Mesenchymal stem cell (in vitro differentiated cells and primary cell): ENCODE measurements at regions not wholly inside any gene's neighbourhood (a gene's known extent, or its start where the extent isn't known, plus 50 kb on each side); places are given as distances from the start of the nearest gene placed in this dataset.

Experiments used
- DNase-seq: peaks from one replicate; pipeline ENCODE4 v3.0.0-alpha.2; 2013
- H2AFZ ChIP-seq: one replicate; pipeline ENCODE4 v1.6.1; 2013; ENCODE audit warnings: low read depth, mild to moderate bottlenecking, control low read depth, inconsistent platforms, low read length, moderate library complexity
- H2AK5ac ChIP-seq: 2 replicates; pipeline ENCODE4 v1.6.1; 2013; ENCODE audit warnings: low read length, moderate library complexity, mild to moderate bottlenecking, inconsistent platforms; ENCODE audit not compliant: severe bottlenecking
- H2BK120ac ChIP-seq: one replicate; pipeline ENCODE4 v1.6.1; 2013; ENCODE audit warnings: low read depth, mild to moderate bottlenecking, inconsistent platforms, low read length, moderate library complexity
- H2BK12ac ChIP-seq, 2 experiments: one replicate each; pipeline ENCODE4 v1.6.1; 2013; ENCODE audit warnings: inconsistent platforms in 2 of 2, low read length in 2 of 2, mild to moderate bottlenecking in 2 of 2, moderate library complexity in 2 of 2, control low read depth in 1 of 2
- H2BK15ac ChIP-seq: one replicate; pipeline ENCODE4 v1.6.1; 2013; ENCODE audit warnings: mild to moderate bottlenecking, low read depth, inconsistent platforms; ENCODE audit not compliant: poor library complexity, severe bottlenecking
- H2BK5ac ChIP-seq: 2 replicates; pipeline ENCODE4 v1.6.1; 2013; ENCODE audit warnings: low read depth, mild to moderate bottlenecking, low read length, control low read depth, inconsistent platforms; ENCODE audit not compliant: poor library complexity, severe bottlenecking
- H3K14ac ChIP-seq, 2 experiments: one replicate each; pipeline ENCODE4 v1.6.1; 2013; ENCODE audit warnings: inconsistent platforms in 2 of 2, low read length in 2 of 2, control low read depth in 1 of 2, mild to moderate bottlenecking in 1 of 2, moderate library complexity in 1 of 2
- H3K18ac ChIP-seq, 2 experiments: one replicate each; pipeline ENCODE4 v1.6.1; 2013; ENCODE audit warnings: inconsistent platforms in 2 of 2, low read length in 2 of 2, control low read depth in 1 of 2, low read depth in 1 of 2, mild to moderate bottlenecking in 1 of 2
- H3K23ac ChIP-seq, 2 experiments: one replicate each; pipeline ENCODE4 v1.6.1; 2013; ENCODE audit warnings: inconsistent platforms in 2 of 2, low read length in 2 of 2, mild to moderate bottlenecking in 2 of 2, moderate library complexity in 2 of 2, control low read depth in 1 of 2
- H3K27ac ChIP-seq: 2 replicates; pipeline ENCODE4 v1.5.1; 2013; ENCODE audit warnings: mild to moderate bottlenecking, moderate library complexity, low read length, control low read depth, inconsistent platforms; ENCODE audit not compliant: poor library complexity, severe bottlenecking
- H3K27me3 ChIP-seq, 2 experiments: 2 replicates each; pipeline versions ENCODE4 v1.6.1 to v1.7.0; 2013; ENCODE audit warnings: low read length in 2 of 2, mild to moderate bottlenecking in 2 of 2, moderate library complexity in 2 of 2, control low read depth in 1 of 2, inconsistent platforms in 1 of 2; ENCODE audit not compliant: control insufficient read depth in 1 of 2, insufficient read depth in 1 of 2
- H3K36me3 ChIP-seq, 2 experiments: 2 replicates each; pipeline versions ENCODE4 v1.6.1 to v1.7.0; 2013; ENCODE audit warnings: low read length in 2 of 2, control low read depth in 1 of 2, inconsistent platforms in 1 of 2, low read depth in 1 of 2, mild to moderate bottlenecking in 1 of 2; ENCODE audit not compliant: insufficient read depth in 2 of 2, control insufficient read depth in 1 of 2
- H3K4ac ChIP-seq, 2 experiments: one replicate each; pipeline ENCODE4 v1.6.1; 2013; ENCODE audit warnings: inconsistent platforms in 2 of 2, low read length in 2 of 2, mild to moderate bottlenecking in 2 of 2, moderate library complexity in 2 of 2, control low read depth in 1 of 2, low read depth in 1 of 2
- H3K4me1 ChIP-seq: 2 replicates; pipeline ENCODE4 v1.6.1; 2013; ENCODE audit warnings: low read depth, low read length, control low read depth; ENCODE audit not compliant: control insufficient read depth, insufficient read depth
- H3K4me2 ChIP-seq: 2 replicates; pipeline ENCODE4 v1.6.1; 2013; ENCODE audit warnings: low read length, mild to moderate bottlenecking, inconsistent platforms; ENCODE audit not compliant: poor library complexity, severe bottlenecking
- H3K4me3 ChIP-seq, 2 experiments: 2 replicates each; pipeline versions ENCODE4 v1.5.1 to v1.7.0; 2013; ENCODE audit warnings: low read length in 2 of 2, mild to moderate bottlenecking in 2 of 2, control low read depth in 1 of 2, low read depth in 1 of 2; ENCODE audit not compliant: insufficient read depth in 1 of 2
- H3K79me1 ChIP-seq: replicated peaks from 2 replicates; pipeline ENCODE4 v1.6.1; 2013; ENCODE audit warnings: mild to moderate bottlenecking, control low read depth, low read length, inconsistent platforms; ENCODE audit not compliant: poor library complexity, severe bottlenecking
- H3K9ac ChIP-seq: 2 replicates; pipeline ENCODE4 v1.7.0; 2013; ENCODE audit warnings: mild to moderate bottlenecking, low read length, moderate library complexity
- H3K9me3 ChIP-seq: 2 replicates; pipeline ENCODE4 v1.7.0; 2013; ENCODE audit warnings: mild to moderate bottlenecking, low read length; ENCODE audit not compliant: control insufficient read depth
- H4K8ac ChIP-seq: one replicate; pipeline ENCODE4 v1.6.1; 2013; ENCODE audit warnings: inconsistent platforms, mild to moderate bottlenecking, low read length, moderate library complexity
- H4K91ac ChIP-seq: one replicate; pipeline ENCODE4 v1.6.1; 2013; ENCODE audit warnings: mild to moderate bottlenecking, low read length, inconsistent platforms
- WGBS: methylation state at CpG from one replicate; pipeline ENCODE4 v1.1.7; 2013; ENCODE audit warnings: mixed read lengths; 5-methylcytosine and 5-hydroxymethylcytosine counted together

DNA sequence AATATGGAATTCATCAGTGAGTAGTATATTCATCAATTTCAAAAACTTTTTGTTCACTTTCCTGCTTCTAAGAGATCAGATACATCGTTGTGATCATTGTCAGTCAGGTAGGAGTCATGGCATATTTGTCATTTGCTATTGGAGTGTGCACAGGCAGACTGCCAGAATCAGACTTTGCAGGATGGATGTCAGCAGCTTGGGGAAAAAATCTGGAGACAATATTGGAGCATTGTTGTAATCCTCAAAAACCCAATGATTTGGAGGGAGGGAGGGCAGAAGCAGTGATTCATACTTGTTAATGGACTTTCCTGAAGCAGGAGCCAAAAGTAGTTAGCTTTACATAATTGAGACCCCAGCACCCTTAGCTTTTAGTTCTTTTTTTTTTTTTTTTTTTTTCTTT, 59.6 kb upstream of the DRP2 start:
- 95% methylated on average over 1 of the region's 1 CpG for WGBS
- no peak overlapping the region for H4K8ac ChIP-seq
- H2BK12ac ChIP-seq: no peak overlapping the region
- no peak overlapping the region for H2BK15ac ChIP-seq
- no peak overlapping the region for H3K18ac ChIP-seq
- no peaks in the 10 kb centered on the region for H3K9me3 ChIP-seq
- H3K23ac ChIP-seq: no peak overlapping the region
- H3K36me3 ChIP-seq: no peaks in the 10 kb centered on the region
- no peak overlapping the region for H3K4me2 ChIP-seq
- H2AK5ac ChIP-seq: no peak overlapping the region
- H3K27me3 ChIP-seq: no peaks in the 10 kb centered on the region
- no peak overlapping the region for H3K27ac ChIP-seq
- H3K4me3 ChIP-seq: no peak overlapping the region
- H2BK120ac ChIP-seq: no peak overlapping the region
- H3K4me1 ChIP-seq: no peaks in the 10 kb centered on the region
- H4K91ac ChIP-seq: no peak overlapping the region
- no peak overlapping the region for H3K9ac ChIP-seq
- H3K14ac ChIP-seq: no peak overlapping the region
- H3K4ac ChIP-seq: no peak overlapping the region
- no peak overlapping the region for H2AFZ ChIP-seq
- no peak for DNase-seq
- no peak overlapping the region for H2BK5ac ChIP-seq
- no peaks in the 10 kb centered on the region for H3K79me1 ChIP-seq

DNA sequence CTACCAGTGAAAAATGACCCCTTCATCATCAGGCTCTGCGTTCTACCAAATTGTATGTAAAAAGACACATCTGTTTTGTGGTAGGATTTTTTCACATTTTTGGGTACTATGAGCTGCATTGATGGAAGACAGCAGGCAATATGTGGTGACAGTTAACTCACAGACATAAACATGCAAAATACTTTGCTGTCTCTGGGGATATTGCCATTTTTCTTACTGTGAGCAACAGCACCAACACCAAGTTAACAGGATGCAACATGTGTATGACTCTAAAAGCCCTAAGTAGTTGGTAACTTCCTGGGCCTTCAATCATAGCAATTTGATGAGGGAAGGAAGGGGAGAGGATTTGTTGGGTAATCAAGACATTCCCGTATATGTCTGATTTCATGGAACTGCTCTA, 56.4 kb upstream of the DRP2 start:
- Histone ChIP-seq H4K91ac (no peak overlapping the region), H2AK5ac (no peak overlapping the region), H4K8ac (no peak overlapping the region), H2BK15ac (no peak overlapping the region), H3K9me3 (no peaks in the 10 kb centered on the region), H2BK12ac (no peak overlapping the region), H3K9ac (no peak overlapping the region), H3K4me2 (no peak overlapping the region), H3K79me1 (no peaks in the 10 kb centered on the region), H3K18ac (no peak overlapping the region), H3K4me3 (no peak overlapping the region), H3K23ac (no peak overlapping the region), H3K14ac (no peak overlapping the region), H3K4me1 (no peaks in the 10 kb centered on the region), H2BK5ac (no peak overlapping the region), H3K27me3 (no peaks in the 10 kb centered on the region), H3K4ac (no peak overlapping the region), H3K36me3 (no peaks in the 10 kb centered on the region), H2AFZ (no peak overlapping the region), H2BK120ac (no peak overlapping the region), H3K27ac (no peak overlapping the region)
- peak; percentile 33 for DNase-seq
- WGBS: 33% methylated on average over 1 of the region's 2 CpGs

DNA sequence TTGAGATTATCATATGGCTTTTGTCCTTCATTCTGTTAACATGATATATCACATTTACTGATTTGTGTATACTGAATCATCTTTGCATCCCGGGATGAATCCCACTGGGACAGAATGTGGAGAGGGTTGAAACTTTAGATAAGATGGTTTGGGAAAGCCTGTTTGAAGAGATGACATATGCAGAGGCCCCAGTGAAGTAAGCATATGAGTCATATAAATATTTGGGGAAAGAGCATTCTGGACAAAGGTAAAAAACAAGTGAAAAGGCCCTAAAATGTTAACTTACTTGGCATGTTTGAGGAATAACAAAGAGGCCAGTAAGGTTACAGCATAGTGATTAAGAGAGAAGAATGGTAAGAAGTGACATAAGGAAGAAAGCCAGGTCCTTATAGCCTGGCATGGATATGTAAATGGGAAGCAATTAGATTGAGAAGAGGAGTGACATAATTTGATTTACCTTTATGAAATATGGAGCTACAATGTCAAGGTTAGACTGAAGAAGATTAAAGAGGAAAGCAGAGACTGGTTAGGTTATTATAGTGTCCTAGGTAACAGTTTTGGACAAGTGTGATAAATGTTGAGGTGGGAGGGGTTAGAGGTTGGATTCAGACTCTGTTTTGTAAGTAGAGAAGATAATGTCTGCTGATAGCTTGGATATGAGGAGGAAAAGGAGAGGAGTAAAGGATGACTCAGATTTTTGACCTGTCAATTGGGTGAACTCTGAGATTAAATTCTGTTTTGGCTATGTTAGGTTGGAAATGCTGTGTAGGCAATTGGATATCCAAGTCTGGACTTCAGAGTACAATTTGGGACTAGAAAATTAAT, 54.6 kb upstream of the DRP2 start:
- Histone ChIP-seq H2BK5ac (no peak overlapping the region), H3K9me3 (no peaks in the 10 kb centered on the region), H3K18ac (no peak overlapping the region), H2BK12ac (no peak overlapping the region), H2AFZ (no peak overlapping the region), H3K27me3 (no peaks in the 10 kb centered on the region), H3K4ac (no peak overlapping the region), H3K4me1 (no peaks in the 10 kb centered on the region), H4K91ac (no peak overlapping the region), H3K4me2 (no peak overlapping the region), H3K79me1 (no peaks in the 10 kb centered on the region), H3K14ac (no peak overlapping the region), H3K4me3 (no peak overlapping the region), H3K23ac (no peak overlapping the region), H3K9ac (no peak overlapping the region), H2BK15ac (no peak overlapping the region), H3K27ac (no peak overlapping the region), H2BK120ac (no peak overlapping the region), H3K36me3 (no peaks in the 10 kb centered on the region), H4K8ac (no peak overlapping the region), H2AK5ac (no peak overlapping the region)
- DNase-seq: peak; percentile 42
- WGBS: 0% methylated on average over 1 of the region's 1 CpG
